OCI-LY3 (cell line): ENCODE measurements at regions not wholly inside any gene's neighbourhood (a gene's known extent, or its start where the extent isn't known, plus 50 kb on each side); places are given as distances from the start of the nearest gene placed in this dataset.

Experiments
- H2AFZ ChIP-seq: fragments of 200-600, 300-600 bp; shearing (Covaris generic); 2 replicates; pipeline ENCODE4 v1.6.0; 2014; ENCODE audit warnings: antibody characterized with exemption, low read depth, low read length
- H3K27ac ChIP-seq: fragments of 200-600, 300-600 bp; sonication (generic); 2 replicates; pipeline ENCODE4 v1.5.1; 2014; ENCODE audit warnings: mild to moderate bottlenecking, low read length, moderate library complexity, mixed read lengths
- H3K27me3 ChIP-seq: fragments of 200-600, 300-600 bp; sonication (generic); 2 replicates; pipeline ENCODE4 v1.6.1; 2014; ENCODE audit warnings: low read depth, low read length, mixed read lengths
- H3K36me3 ChIP-seq: fragments of 200-600, 300-600 bp; sonication (generic); replicated peaks from 2 replicates; pipeline ENCODE3; 2014; ENCODE audit warnings: low read depth, low read length, mixed read lengths
- H3K4me1 ChIP-seq: fragments of 300-600, 200-600 bp; sonication (generic); 2 replicates; pipeline ENCODE4 v1.6.1; 2014; ENCODE audit warnings: low read length, mixed read lengths
- H3K4me2 ChIP-seq: fragments of 200-600, 300-600 bp; sonication (generic); 2 replicates; pipeline ENCODE4 v1.6.1; 2014; ENCODE audit warnings: low read length, mixed read lengths
- H3K4me3 ChIP-seq: fragments of 300-600, 200-600 bp; sonication (generic); 2 replicates; pipeline ENCODE4 v1.5.1; 2014; ENCODE audit warnings: antibody characterized with exemption, mild to moderate bottlenecking, low read length, moderate library complexity
- H3K79me2 ChIP-seq: fragments of 300-600, 200-600 bp; shearing (Covaris generic); 2 replicates; pipeline ENCODE4 v1.6.1; 2014; ENCODE audit warnings: mild to moderate bottlenecking, low read length, mixed read lengths
- H3K9ac ChIP-seq: fragments of 300-600, 200-600 bp; shearing (Covaris generic); 2 replicates; pipeline ENCODE4 v1.6.0; 2014; ENCODE audit warnings: mild to moderate bottlenecking, low read length, moderate library complexity
- H3K9me3 ChIP-seq: fragments of 200-600, 300-600 bp; shearing (Covaris generic); 2 replicates; pipeline ENCODE4 v1.6.1; 2014; ENCODE audit warnings: low read length, mixed read lengths; ENCODE audit not compliant: insufficient read depth
- H4K20me1 ChIP-seq: fragments of 200-600, 300-600 bp; sonication (generic); 2 replicates; pipeline ENCODE4 v1.6.1; 2016; ENCODE audit warnings: low read length, mixed read lengths; ENCODE audit not compliant: insufficient read depth
- CTCF ChIP-seq: fragments of 200-600, 300-600 bp; sonication (generic); IDR thresholded peaks from 2 replicates; pipeline ENCODE4 v1.5.1; 2014; ENCODE audit warnings: antibody characterized with exemption, low read length, low read depth
- EZH2phosphoT487 ChIP-seq: fragments of 200-600 bp; shearing (Covaris generic); IDR thresholded peaks from 2 replicates; pipeline ENCODE4 v1.6.1; 2018; ENCODE audit warnings: antibody characterized with exemption, mixed run types, low read depth

- Histone ChIP-seq H3K4me2 (no peak overlapping the region), H3K27me3 (peaks cover 6% of the 10 kb centered on the region; the same call in 1 of the 2 replicates), H3K4me1 (no peaks in the 10 kb centered on the region), H3K27ac (no peak overlapping the region), H3K36me3 (no peaks in the 10 kb centered on the region), H3K79me2 (no peaks in the 10 kb centered on the region), H2AFZ (no peak overlapping the region), H3K4me3 (no peak overlapping the region), H4K20me1 (no peaks in the 10 kb centered on the region), H3K9me3 (no peaks in the 10 kb centered on the region), H3K9ac (no peak overlapping the region)
- TF ChIP-seq CTCF (no peak), EZH2phosphoT487 (no peak)
These were observed 554.0 kb downstream of the RNF144A start for GRCh38 chr2:7471185-7471584.

- Histone ChIP-seq H3K27ac (no peak overlapping the region), H3K9me3 (no peaks in the 10 kb centered on the region), H3K79me2 (no peaks in the 10 kb centered on the region), H3K9ac (no peak overlapping the region), H3K4me1 (no peaks in the 10 kb centered on the region), H3K36me3 (no peaks in the 10 kb centered on the region), H3K4me2 (no peak overlapping the region), H4K20me1 (no peaks in the 10 kb centered on the region), H3K27me3 (peaks cover 6% of the 10 kb centered on the region; the same call in 1 of the 2 replicates), H3K4me3 (no peak overlapping the region), H2AFZ (no peak overlapping the region)
- TF ChIP-seq CTCF (no peak), EZH2phosphoT487 (no peak)
These were observed 555.3 kb downstream of the RNF144A start for GRCh38 chr2:7472465-7472864.

GRCh38 chr2:7473135-7473771 is 556.0 kb downstream of the RNF144A start:
- no peaks in the 10 kb centered on the region for H4K20me1 ChIP-seq
- H3K79me2 ChIP-seq: no peaks in the 10 kb centered on the region
- H3K9ac ChIP-seq: no peak overlapping the region

GRCh38 chr2:7476371-7476770 is 559.2 kb downstream of the RNF144A start:
- H3K27ac ChIP-seq: no peak overlapping the region
- no peaks in the 10 kb centered on the region for H4K20me1 ChIP-seq
- no peaks in the 10 kb centered on the region for H3K36me3 ChIP-seq
- no peaks in the 10 kb centered on the region for H3K9me3 ChIP-seq
- no peak overlapping the region for H3K4me2 ChIP-seq
- no peak overlapping the region for H3K4me3 ChIP-seq
- no peak overlapping the region for H2AFZ ChIP-seq
- H3K4me1 ChIP-seq: no peaks in the 10 kb centered on the region
- H3K9ac ChIP-seq: no peak overlapping the region
- H3K79me2 ChIP-seq: no peaks in the 10 kb centered on the region
- H3K27me3 ChIP-seq: peaks cover 6% of the 10 kb centered on the region; the same call in 1 of the 2 replicates
- TF ChIP-seq EZH2phosphoT487 (no peak), CTCF (no peak)

More at GRCh38 chr2:7473135-7473771, 556.0 kb downstream of the RNF144A start:
- Histone ChIP-seq H2AFZ (no peak overlapping the region), H3K27me3 (peaks cover 6% of the 10 kb centered on the region; the same call in 1 of the 2 replicates), H3K4me2 (no peak overlapping the region), H3K27ac (no peak overlapping the region), H3K9me3 (no peaks in the 10 kb centered on the region), H3K4me3 (no peak overlapping the region), H3K36me3 (no peaks in the 10 kb centered on the region), H3K4me1 (no peaks in the 10 kb centered on the region)
- TF ChIP-seq CTCF: no peak
- TF ChIP-seq EZH2phosphoT487: no peak
